ENCODE measurements at regions not wholly inside any gene's neighbourhood (a gene's known extent, or its start where the extent isn't known, plus 50 kb on each side); places are given as distances from the start of the nearest gene placed in this dataset.

- no peaks in the 10 kb centered on the region for H3K36me3 ChIP-seq
- H3K4me3 ChIP-seq (ENCODE audit: low read depth, low read length): no peak overlapping the region
- H3K9me3 ChIP-seq (ENCODE audit: severe bottlenecking): no peaks in the 10 kb centered on the region
- no peak for DNase-seq
- H3K27me3 ChIP-seq (ENCODE audit: insufficient read depth, low read depth, severe bottlenecking): no peaks in the 10 kb centered on the region
- no peak overlapping the region for H3K27ac ChIP-seq
- TF ChIP-seq CTCF (IDR thresholded peaks at IDR 0.05; ENCODE audit: low read depth, low read length): no peak
Measured at GRCh38 chr4:180962268-180962667, 1280.9 kb upstream of the TENM3 start.

GRCh38 chr4:180966312-180966711 is 1276.9 kb upstream of the TENM3 start:
- no peak for DNase-seq
- no peak overlapping the region for H3K27ac ChIP-seq
- H3K36me3 ChIP-seq: no peaks in the 10 kb centered on the region
- no peaks in the 10 kb centered on the region for H3K9me3 ChIP-seq (ENCODE audit: severe bottlenecking)
- no peak for TF ChIP-seq CTCF (IDR thresholded peaks at IDR 0.05; ENCODE audit: low read depth, low read length)
- H3K4me3 ChIP-seq (ENCODE audit: low read depth, low read length): no peak overlapping the region
- no peaks in the 10 kb centered on the region for H3K27me3 ChIP-seq (ENCODE audit: insufficient read depth, low read depth, severe bottlenecking)

- H3K27me3 ChIP-seq (ENCODE audit: insufficient read depth, low read depth, severe bottlenecking): no peaks in the 10 kb centered on the region
- no peak for DNase-seq
Measured at GRCh38 chr4:180967936-180968335, 1275.3 kb upstream of the TENM3 start.

GRCh38 chr4:180973894-180974293 is 1269.3 kb upstream of the TENM3 start:
- DNase-seq: no peak
- Histone ChIP-seq H3K27me3 (ENCODE audit: insufficient read depth, low read depth, severe bottlenecking) (no peaks in the 10 kb centered on the region), H3K9me3 (ENCODE audit: severe bottlenecking) (no peaks in the 10 kb centered on the region), H3K4me3 (ENCODE audit: low read depth, low read length) (no peak overlapping the region), H3K36me3 (no peaks in the 10 kb centered on the region), H3K27ac (no peak overlapping the region)
- TF ChIP-seq CTCF (IDR thresholded peaks at IDR 0.05; ENCODE audit: low read depth, low read length): no peak

More at GRCh38 chr4:180967936-180968335, 1275.3 kb upstream of the TENM3 start:
- H3K9me3 ChIP-seq (ENCODE audit: severe bottlenecking): no peaks in the 10 kb centered on the region
- H3K4me3 ChIP-seq (ENCODE audit: low read depth, low read length): no peak overlapping the region
- no peaks in the 10 kb centered on the region for H3K36me3 ChIP-seq
- no peak overlapping the region for H3K27ac ChIP-seq
- no peak for TF ChIP-seq CTCF (IDR thresholded peaks at IDR 0.05; ENCODE audit: low read depth, low read length)

GRCh38 chr4:180990931-180991330 is 1252.3 kb upstream of the TENM3 start:
- no peaks in the 10 kb centered on the region for H3K9me3 ChIP-seq (ENCODE audit: severe bottlenecking)
- DNase-seq: no peak
- TF ChIP-seq CTCF (IDR thresholded peaks at IDR 0.05; ENCODE audit: low read depth, low read length): no peak
- H3K36me3 ChIP-seq: no peaks in the 10 kb centered on the region
- H3K27ac ChIP-seq: no peak overlapping the region
- H3K27me3 ChIP-seq (ENCODE audit: insufficient read depth, low read depth, severe bottlenecking): no peaks in the 10 kb centered on the region
- no peak overlapping the region for H3K4me3 ChIP-seq (ENCODE audit: low read depth, low read length)

- Histone ChIP-seq H3K27ac (no peak overlapping the region), H3K4me3 (ENCODE audit: low read depth, low read length) (no peak overlapping the region), H3K36me3 (no peaks in the 10 kb centered on the region), H3K9me3 (ENCODE audit: severe bottlenecking) (no peaks in the 10 kb centered on the region), H3K27me3 (ENCODE audit: insufficient read depth, low read depth, severe bottlenecking) (no peaks in the 10 kb centered on the region)
- no peak for DNase-seq
- TF ChIP-seq CTCF (IDR thresholded peaks at IDR 0.05; ENCODE audit: low read depth, low read length): no peak
Measured at GRCh38 chr4:180993244-180993836, 1249.9 kb upstream of the TENM3 start.
